OCI-LY3 (cell line): ENCODE measurements at regions not wholly inside any gene's neighbourhood (a gene's known extent, or its start where the extent isn't known, plus 50 kb on each side); places are given as distances from the start of the nearest gene placed in this dataset.

Source experiments
- H2AFZ ChIP-seq: fragments of 200-600, 300-600 bp; shearing (Covaris generic); 2 replicates; pipeline ENCODE4 v1.6.0; 2014; ENCODE audit warnings: antibody characterized with exemption, low read depth, low read length
- H3K27ac ChIP-seq: fragments of 200-600, 300-600 bp; sonication (generic); 2 replicates; pipeline ENCODE4 v1.5.1; 2014; ENCODE audit warnings: mild to moderate bottlenecking, low read length, moderate library complexity, mixed read lengths
- H3K27me3 ChIP-seq: fragments of 200-600, 300-600 bp; sonication (generic); 2 replicates; pipeline ENCODE4 v1.6.1; 2014; ENCODE audit warnings: low read depth, low read length, mixed read lengths
- H3K36me3 ChIP-seq: fragments of 200-600, 300-600 bp; sonication (generic); replicated peaks from 2 replicates; pipeline ENCODE3; 2014; ENCODE audit warnings: low read depth, low read length, mixed read lengths
- H3K4me1 ChIP-seq: fragments of 300-600, 200-600 bp; sonication (generic); 2 replicates; pipeline ENCODE4 v1.6.1; 2014; ENCODE audit warnings: low read length, mixed read lengths
- H3K4me2 ChIP-seq: fragments of 200-600, 300-600 bp; sonication (generic); 2 replicates; pipeline ENCODE4 v1.6.1; 2014; ENCODE audit warnings: low read length, mixed read lengths
- H3K4me3 ChIP-seq: fragments of 300-600, 200-600 bp; sonication (generic); 2 replicates; pipeline ENCODE4 v1.5.1; 2014; ENCODE audit warnings: antibody characterized with exemption, mild to moderate bottlenecking, low read length, moderate library complexity
- H3K79me2 ChIP-seq: fragments of 300-600, 200-600 bp; shearing (Covaris generic); 2 replicates; pipeline ENCODE4 v1.6.1; 2014; ENCODE audit warnings: mild to moderate bottlenecking, low read length, mixed read lengths
- H3K9ac ChIP-seq: fragments of 300-600, 200-600 bp; shearing (Covaris generic); 2 replicates; pipeline ENCODE4 v1.6.0; 2014; ENCODE audit warnings: mild to moderate bottlenecking, low read length, moderate library complexity
- H3K9me3 ChIP-seq: fragments of 200-600, 300-600 bp; shearing (Covaris generic); 2 replicates; pipeline ENCODE4 v1.6.1; 2014; ENCODE audit warnings: low read length, mixed read lengths; ENCODE audit not compliant: insufficient read depth
- H4K20me1 ChIP-seq: fragments of 200-600, 300-600 bp; sonication (generic); 2 replicates; pipeline ENCODE4 v1.6.1; 2016; ENCODE audit warnings: low read length, mixed read lengths; ENCODE audit not compliant: insufficient read depth
- CTCF ChIP-seq: fragments of 200-600, 300-600 bp; sonication (generic); IDR thresholded peaks from 2 replicates; pipeline ENCODE4 v1.5.1; 2014; ENCODE audit warnings: antibody characterized with exemption, low read length, low read depth
- EZH2phosphoT487 ChIP-seq: fragments of 200-600 bp; shearing (Covaris generic); IDR thresholded peaks from 2 replicates; pipeline ENCODE4 v1.6.1; 2018; ENCODE audit warnings: antibody characterized with exemption, mixed run types, low read depth

GRCh38 chr7:47153576-47153975, 428.3 kb downstream of the TNS3 start:
- Histone ChIP-seq H4K20me1 (no peaks in the 10 kb centered on the region), H3K36me3 (no peaks in the 10 kb centered on the region), H3K79me2 (no peaks in the 10 kb centered on the region), H3K4me2 (no peak overlapping the region), H3K9ac (no peak overlapping the region), H3K27me3 (no peaks in the 10 kb centered on the region), H3K4me1 (peaks cover 15% of the 10 kb centered on the region), H3K9me3 (peaks cover 6% of the 10 kb centered on the region; the same call in 1 of the 2 replicates), H2AFZ (no peak overlapping the region), H3K27ac (no peak overlapping the region), H3K4me3 (no peak overlapping the region)
- TF ChIP-seq EZH2phosphoT487 (no peak), CTCF (no peak)

GRCh38 chr7:47153058-47153457, 428.9 kb downstream of the TNS3 start:
- Histone ChIP-seq H3K36me3 (no peaks in the 10 kb centered on the region), H3K27me3 (no peaks in the 10 kb centered on the region), H2AFZ (no peak overlapping the region), H3K9me3 (peaks cover 6% of the 10 kb centered on the region; the same call in 1 of the 2 replicates), H3K79me2 (no peaks in the 10 kb centered on the region), H3K4me3 (no peak overlapping the region), H4K20me1 (no peaks in the 10 kb centered on the region), H3K9ac (no peak overlapping the region), H3K4me1 (peaks cover 17% of the 10 kb centered on the region), H3K27ac (no peak overlapping the region), H3K4me2 (no peak overlapping the region)
- no peak for TF ChIP-seq CTCF
- TF ChIP-seq EZH2phosphoT487, result no peak

GRCh38 chr7:47152307-47152706, 429.6 kb downstream of the TNS3 start:
- peaks cover 17% of the 10 kb centered on the region for H3K4me1 ChIP-seq
- H3K27me3 ChIP-seq, result no peaks in the 10 kb centered on the region
- H3K36me3 ChIP-seq, result no peaks in the 10 kb centered on the region
- TF ChIP-seq CTCF (no peak), EZH2phosphoT487 (no peak)
- no peak overlapping the region for H2AFZ ChIP-seq
- no peaks in the 10 kb centered on the region for H4K20me1 ChIP-seq
- H3K4me3 ChIP-seq, result no peak overlapping the region
- H3K9ac ChIP-seq, result no peak overlapping the region
- H3K9me3 ChIP-seq, result peaks cover 6% of the 10 kb centered on the region; the same call in 1 of the 2 replicates
- no peak overlapping the region for H3K27ac ChIP-seq
- no peaks in the 10 kb centered on the region for H3K79me2 ChIP-seq
- H3K4me2 ChIP-seq, result no peak overlapping the region

- no peak overlapping the region for H3K4me3 ChIP-seq
- no peaks in the 10 kb centered on the region for H4K20me1 ChIP-seq
- peaks cover 17% of the 10 kb centered on the region for H3K4me1 ChIP-seq
- H3K79me2 ChIP-seq, result no peaks in the 10 kb centered on the region
- H3K9me3 ChIP-seq, result peaks cover 6% of the 10 kb centered on the region; the same call in 1 of the 2 replicates
- H3K4me2 ChIP-seq, result no peak overlapping the region
- no peak overlapping the region for H3K27ac ChIP-seq
- H3K36me3 ChIP-seq, result no peaks in the 10 kb centered on the region
- no peak overlapping the region for H3K9ac ChIP-seq
- H2AFZ ChIP-seq, result no peak overlapping the region
- no peaks in the 10 kb centered on the region for H3K27me3 ChIP-seq
- TF ChIP-seq CTCF (no peak), EZH2phosphoT487 (no peak)
These were observed 431.2 kb downstream of the TNS3 start for GRCh38 chr7:47150497-47151260.
